PC-9 (cell line): ENCODE measurements at regions not wholly inside any gene's neighbourhood (a gene's known extent, or its start where the extent isn't known, plus 50 kb on each side); places are given as distances from the start of the nearest gene placed in this dataset.

ENCODE experiments used
- BruUV-seq: library from RNA; stranded (reverse); fragments of 400-500 nt; replicated peaks from 2 replicates; lab custom pipeline; 2021; lab: Mats Ljungman, UMichigan
- CTCF ChIA-PET: fragments of 300-600 bp; sonication (Branson Sonifier 250); formaldehyde crosslinking; loops from one replicate; lab custom pipeline; 2022; ENCODE audit warnings: antibody characterized with exemption; lab: Charles Lee
- POLR2A ChIA-PET: fragments of 300-600 bp; sonication (Branson Sonifier 250); formaldehyde crosslinking; loops from one replicate; lab custom pipeline; 2022; ENCODE audit warnings: antibody characterized with exemption; ENCODE audit not compliant: unreplicated experiment; lab: Charles Lee
- DNase-seq, 2 experiments: peaks; one replicate each; pipeline versions ENCODE4 v3.0.0 to v3.0.0-alpha.2; 2015 to 2022; ENCODE audit warnings: mixed read lengths in 1 of 2
- H2AFZ ChIP-seq: fragments of 200-600 bp; sonication (generic); 2 replicates; pipeline ENCODE4 v1.8.1; 2017; ENCODE audit warnings: antibody characterized with exemption
- H3F3A ChIP-seq: fragments of 200-600 bp; sonication (generic); 2 replicates; pipeline ENCODE4 v1.8.1; 2017; ENCODE audit warnings: antibody characterized with exemption, mild to moderate bottlenecking, low read depth; ENCODE audit not compliant: insufficient read depth
- H3K27ac ChIP-seq: fragments of 200-600 bp; sonication (generic); 2 replicates; pipeline ENCODE4 v1.6.1; 2016; ENCODE audit warnings: mixed run types
- H3K27me3 ChIP-seq: fragments of 200-600 bp; sonication (generic); 2 replicates; pipeline ENCODE4 v1.6.1; 2016; ENCODE audit warnings: low read depth, mixed run types; ENCODE audit not compliant: insufficient read depth
- H3K36me3 ChIP-seq: fragments of 200-600 bp; sonication (generic); 2 replicates; pipeline ENCODE4 v1.6.1; 2016; ENCODE audit warnings: low read depth, mixed run types
- H3K4me1 ChIP-seq: fragments of 200-600 bp; sonication (generic); replicated peaks from 2 replicates; pipeline ENCODE4 v1.6.1; 2016; ENCODE audit warnings: mixed run types; ENCODE audit not compliant: insufficient read depth
- H3K4me2 ChIP-seq: fragments of 200-600 bp; sonication (generic); 2 replicates; pipeline ENCODE4 v1.6.1; 2017; ENCODE audit warnings: mixed run types
- H3K4me3 ChIP-seq: fragments of 200-600 bp; sonication (generic); 2 replicates; pipeline ENCODE4 v1.6.1; 2016; ENCODE audit warnings: mixed run types
- H3K79me2 ChIP-seq: fragments of 200-600 bp; sonication (generic); 2 replicates; pipeline ENCODE4 v1.6.1; 2017; ENCODE audit warnings: low read depth, mixed run types
- H3K9me2 ChIP-seq: fragments of 200-600 bp; sonication (generic); 2 replicates; pipeline ENCODE4 v1.8.1; 2017; ENCODE audit warnings: mild to moderate bottlenecking; ENCODE audit not compliant: insufficient read depth
- H3K9me3 ChIP-seq: fragments of 200-600 bp; sonication (generic); 2 replicates; pipeline ENCODE4 v1.8.1; 2016; ENCODE audit warnings: low read depth; ENCODE audit not compliant: insufficient read depth
- H4K20me1 ChIP-seq: fragments of 200-600 bp; sonication (generic); 2 replicates; pipeline ENCODE4 v1.8.1; 2017; ENCODE audit not compliant: insufficient read depth
- EZH2 ChIP-seq: fragments of 200-600 bp; sonication (generic); IDR thresholded peaks from 2 replicates; pipeline ENCODE4 v1.8.0; 2017; ENCODE audit warnings: antibody characterized with exemption, low read depth
- intact Hi-C: fragments of 100-400 bp; cut with micrococcal nuclease; formaldehyde crosslinking; loops from one replicate; pipeline ENCODE4 v1.10.0; 2022; ENCODE audit not compliant: unreplicated experiment
- TF ChIP-seq, protein P1 (sequence below): fragments of 200-600 bp; sonication (generic); conservative IDR thresholded peaks from 2 replicates; pipeline ENCODE4 v1.6.1; 2017; ENCODE audit warnings: mixed run types, antibody characterized with exemption, mild to moderate bottlenecking, moderate library complexity

- no peak overlapping the region for H3K4me3 ChIP-seq
- no peaks in the 10 kb centered on the region for H4K20me1 ChIP-seq
- TF ChIP-seq, protein P1, sequence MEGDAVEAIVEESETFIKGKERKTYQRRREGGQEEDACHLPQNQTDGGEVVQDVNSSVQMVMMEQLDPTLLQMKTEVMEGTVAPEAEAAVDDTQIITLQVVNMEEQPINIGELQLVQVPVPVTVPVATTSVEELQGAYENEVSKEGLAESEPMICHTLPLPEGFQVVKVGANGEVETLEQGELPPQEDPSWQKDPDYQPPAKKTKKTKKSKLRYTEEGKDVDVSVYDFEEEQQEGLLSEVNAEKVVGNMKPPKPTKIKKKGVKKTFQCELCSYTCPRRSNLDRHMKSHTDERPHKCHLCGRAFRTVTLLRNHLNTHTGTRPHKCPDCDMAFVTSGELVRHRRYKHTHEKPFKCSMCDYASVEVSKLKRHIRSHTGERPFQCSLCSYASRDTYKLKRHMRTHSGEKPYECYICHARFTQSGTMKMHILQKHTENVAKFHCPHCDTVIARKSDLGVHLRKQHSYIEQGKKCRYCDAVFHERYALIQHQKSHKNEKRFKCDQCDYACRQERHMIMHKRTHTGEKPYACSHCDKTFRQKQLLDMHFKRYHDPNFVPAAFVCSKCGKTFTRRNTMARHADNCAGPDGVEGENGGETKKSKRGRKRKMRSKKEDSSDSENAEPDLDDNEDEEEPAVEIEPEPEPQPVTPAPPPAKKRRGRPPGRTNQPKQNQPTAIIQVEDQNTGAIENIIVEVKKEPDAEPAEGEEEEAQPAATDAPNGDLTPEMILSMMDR = no peak
- TF ChIP-seq EZH2 = no peak
- H3K27me3 ChIP-seq = no peaks in the 10 kb centered on the region
- 0 out of 2 replicates have a peak overlapping the region, but pooled peaks have one; percentile 17 for H2AFZ ChIP-seq
- H3K9me3 ChIP-seq = no peaks in the 10 kb centered on the region
- no peaks in the 10 kb centered on the region for H3K4me1 ChIP-seq
- BruUV-seq = no TSS peak
- no peaks in the 10 kb centered on the region for H3K9me2 ChIP-seq
- no peaks in the 10 kb centered on the region for H3K36me3 ChIP-seq
- no peak for DNase-seq
- H3K79me2 ChIP-seq = no peaks in the 10 kb centered on the region
- no peaks in the 10 kb centered on the region for H3F3A ChIP-seq
- intact Hi-C loops = no loop called here
- ChIA-PET CTCF (no interaction called here), POLR2A (no interaction called here)
- H3K4me2 ChIP-seq = 0 out of 2 replicates have a peak overlapping the region, but pooled peaks have one; percentile 5
- no peak overlapping the region for H3K27ac ChIP-seq
Measured at GRCh38 chr3:110628650-110629301, 442.8 kb upstream of the NECTIN3 start.

DNA sequence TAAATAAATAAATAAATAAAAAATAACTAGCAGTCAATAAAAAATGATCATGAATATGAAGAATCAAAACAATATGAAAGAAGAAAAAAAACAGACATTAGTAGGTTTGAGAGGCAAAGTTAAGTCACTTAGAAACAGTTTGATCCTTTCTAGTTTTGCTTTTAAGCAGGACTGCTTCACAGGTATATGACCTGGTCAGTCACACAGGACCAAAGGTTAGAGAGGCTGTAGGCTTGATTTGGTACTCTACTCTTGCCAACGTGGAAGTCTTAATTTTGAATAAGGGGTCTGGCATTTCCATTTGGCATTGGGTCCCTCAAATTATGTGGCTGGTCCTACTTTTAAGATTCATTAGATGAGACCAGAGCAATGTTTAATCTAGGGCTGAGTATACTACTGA, 441.7 kb upstream of the NECTIN3 start:
- Histone ChIP-seq H3K9me3 (no peaks in the 10 kb centered on the region), H3K4me1 (no peaks in the 10 kb centered on the region), H3F3A (no peaks in the 10 kb centered on the region), H3K9me2 (no peaks in the 10 kb centered on the region), H3K27ac (no peak overlapping the region), H2AFZ (no peak overlapping the region), H3K4me3 (no peak overlapping the region), H3K79me2 (no peaks in the 10 kb centered on the region), H3K27me3 (no peaks in the 10 kb centered on the region), H3K36me3 (no peaks in the 10 kb centered on the region), H4K20me1 (no peaks in the 10 kb centered on the region), H3K4me2 (no peak overlapping the region)
- no TSS peak for BruUV-seq
- TF ChIP-seq EZH2 = no peak
- TF ChIP-seq, protein P1 = no peak
- intact Hi-C loops = no loop called here
- no peak for DNase-seq
- POLR2A ChIA-PET = no interaction called here
- CTCF ChIA-PET = no interaction called here

DNA sequence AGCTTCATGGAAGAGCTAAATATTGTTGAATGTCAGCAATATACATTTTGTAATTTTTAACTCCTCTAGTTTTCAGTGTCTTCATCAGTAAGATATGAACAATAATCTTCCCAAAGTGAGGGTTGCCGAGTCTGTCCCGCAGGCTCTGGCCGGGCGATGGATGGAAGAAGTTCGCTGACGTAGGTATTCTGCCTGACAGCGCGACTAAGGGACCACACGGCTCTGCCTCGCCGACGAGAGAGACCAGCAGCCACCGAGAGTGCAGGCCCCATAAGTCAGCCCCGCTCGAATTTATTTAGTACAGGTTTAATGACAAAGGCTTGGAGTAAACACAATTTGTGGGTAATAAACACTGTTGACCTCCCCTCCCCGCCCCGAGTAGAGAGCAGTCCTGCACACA, 427.4 kb upstream of the NECTIN3 start:
- H3K9me3 ChIP-seq = no peaks in the 10 kb centered on the region
- H3K4me2 ChIP-seq = no peak overlapping the region
- H3K79me2 ChIP-seq = no peaks in the 10 kb centered on the region
- no peaks in the 10 kb centered on the region for H3K9me2 ChIP-seq
- TF ChIP-seq, protein P1 = no peak
- TF ChIP-seq EZH2 = no peak
- DNase-seq = no peak
- no peaks in the 10 kb centered on the region for H3K36me3 ChIP-seq
- no peaks in the 10 kb centered on the region for H3K27me3 ChIP-seq
- BruUV-seq = no TSS peak
- no peak overlapping the region for H2AFZ ChIP-seq
- H3K27ac ChIP-seq = no peak overlapping the region
- intact Hi-C loops = no loop called here
- H3K4me3 ChIP-seq = no peak overlapping the region
- no peaks in the 10 kb centered on the region for H4K20me1 ChIP-seq
- H3K4me1 ChIP-seq = no peaks in the 10 kb centered on the region
- H3F3A ChIP-seq = no peaks in the 10 kb centered on the region
- ChIA-PET CTCF (no interaction called here), POLR2A (no interaction called here)
